A549 (cell line): ENCODE measurements at regions not wholly inside any gene's neighbourhood (a gene's known extent, or its start where the extent isn't known, plus 50 kb on each side); places are given as distances from the start of the nearest gene placed in this dataset.

Source experiments
- ATAC-seq, 2 experiments: fragments of 200-7000 bp in 1 of 2; fragments of >200 bp in 1 of 2; cut with Nextera tagmentation in 1 of 2; cut with Tn5 transposase in 1 of 2; 3 replicates each; pipeline versions ENCODE4 v1.8.0 to v1.9.1; 2018 to 2020; ENCODE audit warnings: mild to moderate bottlenecking in 1 of 2, moderate library complexity in 1 of 2
- CTCF ChIA-PET: fragments of 300-600 bp; sonication (Branson Sonifier 250); formaldehyde crosslinking; extraction: SDS; loops from one replicate; lab custom pipeline; 2021; ENCODE audit warnings: antibody characterized with exemption, inconsistent platforms; lab: Yijun Ruan, JAX
- POLR2A ChIA-PET: fragments of 350-600 bp; formaldehyde crosslinking; extraction: SDS; loops from one replicate; lab custom pipeline; 2021; ENCODE audit warnings: antibody characterized with exemption, inconsistent platforms; lab: Yijun Ruan, JAX
- DNase-seq, 2 experiments: peaks; one replicate each; pipeline versions ENCODE4 v3.0.0 to v3.0.0-alpha.2; 2011 to 2016; ENCODE audit warnings: low read depth in 1 of 2, low spot score in 1 of 2
- FAIRE-seq: peaks from 2 replicates; lab custom pipeline; 2011; peaks lifted over from hg19 to GRCh38; lab: Jason Lieb, UNC
- H3K27ac ChIP-seq, 2 experiments: fragments of >200 bp; sonication (Bioruptor Twin); formaldehyde crosslinking; 3 replicates each; pipeline ENCODE4 v1.5.1; 2016 to 2017
- H3K4me1 ChIP-seq: fragments of >200 bp; sonication (Bioruptor Twin); formaldehyde crosslinking; 3 replicates; pipeline ENCODE4 v1.6.1; 2016
- H3K4me2 ChIP-seq: fragments of >200 bp; sonication (Bioruptor Twin); formaldehyde crosslinking; 3 replicates; pipeline ENCODE4 v1.6.1; 2016
- H3K4me3 ChIP-seq: fragments of >200 bp; sonication (Bioruptor Twin); formaldehyde crosslinking; 3 replicates; pipeline ENCODE4 v1.5.1; 2016
- H3K9me3 ChIP-seq: fragments of >200 bp; sonication (Bioruptor Twin); formaldehyde crosslinking; 3 replicates; pipeline ENCODE4 v1.6.1; 2016
- ATOH8 ChIP-seq: fragments of 250-450 bp; sonication (Bioruptor Pico); IDR thresholded peaks from 2 replicates; pipeline ENCODE4 v1.5.0; 2020; ENCODE audit warnings: low read depth, mild to moderate bottlenecking, moderate library complexity
- CHD2 ChIP-seq: fragments of 150-350 bp; IDR thresholded peaks from 2 replicates; pipeline ENCODE4 v1.6.1; 2014; ENCODE audit warnings: low read length; ENCODE audit not compliant: partially characterized antibody
- CTCF ChIP-seq: fragments of >200 bp; sonication (Bioruptor Twin); formaldehyde crosslinking; IDR thresholded peaks from 3 replicates; pipeline ENCODE4 v1.5.1; 2016
- EP300 ChIP-seq, 2 experiments: fragments of >200 bp; sonication (Bioruptor Twin); formaldehyde crosslinking; IDR thresholded peaks; 2 replicates in 1 of 2; 3 replicates in 1 of 2; pipeline ENCODE4 v1.6.1; 2016 to 2017
- FOSB ChIP-seq: fragments of 250-450 bp; sonication (Bioruptor Pico); IDR thresholded peaks from 2 replicates; pipeline ENCODE4 v1.5.0; 2020; ENCODE audit warnings: mild to moderate bottlenecking, moderate library complexity
- GATA3 ChIP-seq: IDR thresholded peaks from 2 replicates; pipeline ENCODE4 v1.6.1; 2012; ENCODE audit warnings: borderline replicate concordance
- HDAC2 ChIP-seq: fragments of 200-600 bp; sonication (generic); IDR thresholded peaks from 2 replicates; pipeline ENCODE4 v1.6.1; 2016
- HMGXB4 ChIP-seq: fragments of 250-450 bp; sonication (Bioruptor Pico); IDR thresholded peaks from 2 replicates; pipeline ENCODE4 v1.5.0; 2021; ENCODE audit warnings: mild to moderate bottlenecking, moderate library complexity, borderline replicate concordance
- HOXB13 ChIP-seq: fragments of 250-450 bp; sonication (Bioruptor Pico); IDR thresholded peaks from 2 replicates; pipeline ENCODE4 v1.5.0; 2020; ENCODE audit warnings: low read depth, mild to moderate bottlenecking, moderate library complexity
- MAFK ChIP-seq: fragments of 450-650 bp; IDR thresholded peaks from 2 replicates; pipeline ENCODE4 v1.6.1; 2014; ENCODE audit not compliant: partially characterized antibody
- MAX ChIP-seq: IDR thresholded peaks from 2 replicates; pipeline ENCODE4 v1.6.1; 2012
- MAZ ChIP-seq: fragments of 150-350 bp; IDR thresholded peaks from 2 replicates; pipeline ENCODE4 v1.6.1; 2014; ENCODE audit warnings: antibody characterized with exemption, low read depth, low read length, borderline replicate concordance
- NFE2L2 ChIP-seq: fragments of 150-350 bp; conservative IDR thresholded peaks from 2 replicates; pipeline ENCODE4 v1.6.1; 2014; ENCODE audit warnings: low read length
- NPAS2 ChIP-seq: fragments of 250-450 bp; sonication (Bioruptor Pico); IDR thresholded peaks from 2 replicates; pipeline ENCODE4 v1.8.0; 2022; ENCODE audit warnings: mild to moderate bottlenecking, moderate library complexity, borderline replicate concordance
- NR3C1 ChIP-seq: fragments of >200 bp; sonication (Bioruptor Twin); formaldehyde crosslinking; IDR thresholded peaks from 3 replicates; pipeline ENCODE4 v1.6.1; 2017
- PBX3 ChIP-seq: IDR thresholded peaks from 2 replicates; pipeline ENCODE4 v1.6.1; 2012
- REST ChIP-seq: fragments of 200-600 bp; sonication (generic); IDR thresholded peaks from 2 replicates; pipeline ENCODE4 v1.6.1; 2016; ENCODE audit warnings: antibody characterized with exemption, mild to moderate bottlenecking, moderate library complexity
- RNF2 ChIP-seq: fragments of 200-600 bp; sonication (generic); IDR thresholded peaks from 2 replicates; pipeline ENCODE4 v1.6.1; 2016; ENCODE audit warnings: low read depth, mild to moderate bottlenecking, antibody characterized with exemption, moderate library complexity, borderline replicate concordance
- USF2 ChIP-seq: fragments of 450-650 bp; IDR thresholded peaks from 2 replicates; pipeline ENCODE4 v1.6.1; 2014; ENCODE audit warnings: antibody characterized with exemption
- whole genome bisulfite sequencing: methylation state at CpG from one replicate; pipeline ENCODE4 v1.1.6; 2017; ENCODE audit errors: missing lambda C conversion rate; 5-methylcytosine and 5-hydroxymethylcytosine counted together

- Histone ChIP-seq H3K9me3 (no peaks in the 10 kb centered on the region), H3K4me2 (no peak overlapping the region), H3K4me3 (no peak overlapping the region), H3K27ac (no peak overlapping the region), H3K4me1 (no peaks in the 10 kb centered on the region)
- DNase-seq: peak in 1 of 2 experiments; percentile 4
- CTCF ChIA-PET: no interaction called here
- no peak for FAIRE-seq
- no peak for ATAC-seq
- WGBS: 13% methylated on average over 4 of the region's 4 CpGs
- TF ChIP-seq MAZ (no peak), HDAC2 (no peak), CTCF (no peak), MAX (no peak), REST (no peak), MAFK (no peak), PBX3 (no peak), NR3C1 (no peak), NPAS2 (no peak), GATA3 (no peak), HOXB13 (CRISPR knock-in tag) (no peak), ATOH8 (CRISPR knock-in tag) (no peak), NFE2L2 (no peak), RNF2 (no peak), FOSB (CRISPR knock-in tag) (no peak), EP300 (IDR thresholded peaks at IDR 0.05) (no peak), USF2 (no peak), CHD2 (no peak), HMGXB4 (no peak)
- TF ChIP-seq, all 56 proteins: peak for 0
- POLR2A ChIA-PET: no interaction called here
These were observed 400.8 kb downstream of the REEP3 start for GRCh38 chr10:63921908-63922467.
